NOMO-1 (cell line): ENCODE measurements at regions not wholly inside any gene's neighbourhood (a gene's known extent, or its start where the extent isn't known, plus 50 kb on each side); places are given as distances from the start of the nearest gene placed in this dataset.
"Not testable (repeated sequence)": the region's sequence is repeated elsewhere in the genome, so short reads cannot be mapped to it uniquely, and the experiment has no call there.

Experiments
- DNase-seq, 2 experiments: peaks; one replicate each; lab custom pipeline; 2025; ENCODE audit not compliant: unreplicated experiment in 2 of 2; lab: John Stamatoyannopoulos, UW

- no peak for DNase-seq
Measured at GRCh38 chr16:66176731-66177130, 189.8 kb upstream of the CDH5 start.

GRCh38 chr16:66176111-66176510, 190.4 kb upstream of the CDH5 start:
- DNase-seq, result no peak

GRCh38 chr16:66175636-66176035, 190.9 kb upstream of the CDH5 start:
- peak in 1 of 2 experiments; percentile 45 for DNase-seq

- DNase-seq, result no peak
Measured at GRCh38 chr16:66175058-66175457, 191.4 kb upstream of the CDH5 start.

- DNase-seq, result not testable (repeated sequence)
Measured at GRCh38 chr16:66173796-66174195, 192.7 kb upstream of the CDH5 start.

GRCh38 chr16:66173181-66173580, 193.3 kb upstream of the CDH5 start:
- DNase-seq, result not testable (repeated sequence)

- no peak for DNase-seq
Measured at GRCh38 chr16:66172463-66172862, 194.0 kb upstream of the CDH5 start.

GRCh38 chr16:66171578-66171977, 194.9 kb upstream of the CDH5 start:
- DNase-seq, result no peak

GRCh38 chr16:66170989-66171388, 195.5 kb upstream of the CDH5 start:
- no peak for DNase-seq

GRCh38 chr16:66169817-66170216, 196.7 kb upstream of the CDH5 start:
- no peak for DNase-seq

GRCh38 chr16:66168777-66169176, 197.7 kb upstream of the CDH5 start:
- DNase-seq, result no peak

GRCh38 chr16:66167564-66168291, 198.8 kb upstream of the CDH5 start:
- DNase-seq, result no peak

GRCh38 chr16:66166490-66166889, 200.0 kb upstream of the CDH5 start:
- DNase-seq, result peak; percentile 55 to 65

- DNase-seq, result no peak
Measured at GRCh38 chr16:66165879-66166278, 200.6 kb upstream of the CDH5 start.

- no peak for DNase-seq
Measured at GRCh38 chr16:66164581-66165247, 201.8 kb upstream of the CDH5 start.

GRCh38 chr16:66162821-66163220, 203.7 kb upstream of the CDH5 start:
- no peak for DNase-seq

GRCh38 chr16:66161942-66162341, 204.5 kb upstream of the CDH5 start:
- no peak for DNase-seq

GRCh38 chr16:66161269-66161668, 205.2 kb upstream of the CDH5 start:
- no peak for DNase-seq

- no peak for DNase-seq
Measured at GRCh38 chr16:66159987-66160386, 206.5 kb upstream of the CDH5 start.

GRCh38 chr16:66156538-66156937, 210.0 kb upstream of the CDH5 start:
- DNase-seq, result no peak

- no peak for DNase-seq
Measured at GRCh38 chr16:66155933-66156332, 210.6 kb upstream of the CDH5 start.

- DNase-seq, result no peak
Measured at GRCh38 chr16:66154801-66155200, 211.7 kb upstream of the CDH5 start.
